ENCODE measurements at regions not wholly inside any gene's neighbourhood (a gene's known extent, or its start where the extent isn't known, plus 50 kb on each side); places are given as distances from the start of the nearest gene placed in this dataset.

DNA sequence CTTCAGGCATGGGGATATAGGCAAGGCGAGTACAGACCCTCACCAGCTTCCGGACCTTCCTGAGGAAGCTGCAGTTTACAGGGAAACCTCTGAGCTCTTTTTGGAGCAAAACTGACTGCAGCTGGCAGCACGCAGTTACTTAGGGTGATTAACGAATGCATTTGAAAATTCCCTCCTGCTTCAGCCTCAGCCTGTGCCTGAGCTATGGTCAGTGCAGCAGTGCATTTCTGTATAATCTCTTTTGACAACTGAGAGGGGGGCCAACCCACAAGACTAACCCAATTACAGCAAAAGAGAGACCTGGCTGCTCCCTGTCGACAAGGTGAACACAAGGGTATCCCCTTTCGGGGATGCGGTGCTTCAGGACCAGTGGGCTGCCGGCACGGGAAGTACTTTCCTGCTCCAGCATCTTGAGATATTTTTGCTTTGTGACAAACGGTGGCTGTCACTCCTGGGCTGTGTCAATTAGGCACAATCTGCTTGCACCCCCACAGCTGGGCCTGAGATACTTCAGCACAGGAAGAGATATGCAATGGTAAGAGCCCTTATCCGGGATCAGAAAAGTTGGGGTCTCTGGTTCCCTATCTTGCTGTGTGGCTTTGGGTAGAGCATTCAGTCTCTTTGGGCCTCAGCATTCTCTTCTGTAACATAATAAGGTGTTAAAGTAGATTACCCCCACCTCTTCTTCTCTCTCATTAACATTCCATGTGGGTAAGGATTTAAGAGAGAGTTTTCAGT lies 141.0 kb downstream of the TMEM17 start:
- Histone ChIP-seq H4K20me1 (ENCODE audit: insufficient read depth, low read length) (no peaks in the 10 kb centered on the region), H4K91ac (ENCODE audit: insufficient read depth, low read depth, low read length) (no peak overlapping the region), H3K9me1 (ENCODE audit: insufficient read depth, low read length) (no peaks in the 10 kb centered on the region), H3K18ac (ENCODE audit: low read depth, low read length) (no peak overlapping the region), H3K4me3 (ENCODE audit: insufficient read depth, low read depth, low read length) (no peak overlapping the region), H4K5ac (ENCODE audit: low read depth, low read length) (no peak overlapping the region), H3K14ac (replicated peaks; ENCODE audit: low read depth, low read length) (no peak overlapping the region), H3K9ac (ENCODE audit: low read depth, low read length) (no peak overlapping the region), H3K4ac (ENCODE audit: low read depth, low read length) (no peak overlapping the region), H4K8ac (ENCODE audit: low read depth in 2 of 2, low read length in 2 of 2) (no peak overlapping the region), H2AK9ac (replicated peaks; ENCODE audit: low read depth, low read length, poor library complexity) (no peak overlapping the region), H3K56ac (ENCODE audit: extremely low read depth, insufficient read depth, low read length) (no peak overlapping the region), H3K4me1 (ENCODE audit: control insufficient read depth, insufficient read depth, low read length) (no peaks in the 10 kb centered on the region), H3K23ac (ENCODE audit: low read depth, low read length) (no peak overlapping the region), H2BK15ac (ENCODE audit: low read depth, low read length) (no peak overlapping the region), H2AFZ (replicated peaks; ENCODE audit: low read length, poor library complexity) (peak overlapping the region; percentile 23), H3K27me3 (ENCODE audit: control insufficient read depth, insufficient read depth, low read length) (peaks cover 2% of the 10 kb centered on the region; the same call in 1 of the 2 replicates), H3K79me1 (ENCODE audit: low read depth in 1 of 2, low read length in 2 of 2) (no peaks in the 10 kb centered on the region), H2AK5ac (ENCODE audit: low read depth, low read length) (no peak overlapping the region), H3K36me3 (ENCODE audit: control insufficient read depth, insufficient read depth, low read length) (no peaks in the 10 kb centered on the region), H3K27ac (ENCODE audit: insufficient read depth, low read length) (no peak overlapping the region), H2BK5ac (ENCODE audit: low read depth, low read length, poor library complexity, severe bottlenecking) (no peak overlapping the region), H3K9me3 (ENCODE audit: control insufficient read depth, insufficient read depth, low read length) (no peaks in the 10 kb centered on the region), H3K4me2 (ENCODE audit: low read depth, low read length) (no peak overlapping the region), H2BK120ac (ENCODE audit: low read depth, low read length) (no peak overlapping the region), H2BK20ac (ENCODE audit: low read depth, low read length) (no peak overlapping the region)
- WGBS, 2 experiments (ENCODE audit: extremely low coverage in 2 of 2, insufficient read length in 1 of 2): 60% methylated on average over 2 of the region's 11 CpGs; no CpG with 5 or more reads in 1 of the 2 experiments
- intact Hi-C loops (cut with micrococcal nuclease): no loop called here
- DNase-seq (no peak), ATAC-seq (ENCODE audit: low read depth) (no peak)
- ChIA-PET CTCF (no interaction called here), POLR2A (ENCODE audit: unreplicated experiment) (no interaction called here)
- TF ChIP-seq RCOR1 (IDR thresholded peaks at IDR 0.05; ENCODE audit: insufficient replicate concordance, low read length): no peak
- TF ChIP-seq, protein P1, sequence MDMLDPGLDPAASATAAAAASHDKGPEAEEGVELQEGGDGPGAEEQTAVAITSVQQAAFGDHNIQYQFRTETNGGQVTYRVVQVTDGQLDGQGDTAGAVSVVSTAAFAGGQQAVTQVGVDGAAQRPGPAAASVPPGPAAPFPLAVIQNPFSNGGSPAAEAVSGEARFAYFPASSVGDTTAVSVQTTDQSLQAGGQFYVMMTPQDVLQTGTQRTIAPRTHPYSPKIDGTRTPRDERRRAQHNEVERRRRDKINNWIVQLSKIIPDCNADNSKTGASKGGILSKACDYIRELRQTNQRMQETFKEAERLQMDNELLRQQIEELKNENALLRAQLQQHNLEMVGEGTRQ (IDR thresholded peaks at IDR 0.05; ENCODE audit: low read depth, low read length): no peak
- no peak for TF ChIP-seq POLR2A (IDR thresholded peaks at IDR 0.05; ENCODE audit: low read depth, low read length)
- no peak for TF ChIP-seq NFE2L2 (IDR thresholded peaks at IDR 0.05; ENCODE audit: low read depth, low read length)
- TF ChIP-seq MXI1 (IDR thresholded peaks at IDR 0.05; ENCODE audit: borderline replicate concordance, low read depth, low read length): no peak
- no TSS peak for BruUV-seq (replicated peaks)
- dilution Hi-C loops (cut with HindIII; ENCODE audit: low sequenced_read_pairs, unreplicated experiment): no loop called here
- in situ Hi-C loops (cut with MboI; ENCODE audit: low sequenced_read_pairs): no loop called here

Measured in IMR-90 (cell line).